Activated naive CD4-positive, alpha-beta T cell treated with anti-CD3 and anti-CD28 coated beads, Interleukin-2, amount 50 U/mL, for 24 hours (primary cell): ENCODE measurements at regions not wholly inside any gene's neighbourhood (a gene's known extent, or its start where the extent isn't known, plus 50 kb on each side); places are given as distances from the start of the nearest gene placed in this dataset.

Source experiments
- H3K27ac Mint-ChIP-seq: one replicate; pipeline ENCODE4 v1.8.0; 2021; ENCODE audit warnings: mild to moderate bottlenecking, mixed read lengths
- H3K27me3 Mint-ChIP-seq: one replicate; pipeline ENCODE4 v1.8.0; 2021; ENCODE audit warnings: mixed read lengths
- H3K36me3 Mint-ChIP-seq: one replicate; pipeline ENCODE4 v1.8.0; 2021; ENCODE audit warnings: mixed read lengths
- H3K4me1 Mint-ChIP-seq: one replicate; pipeline ENCODE4 v1.8.0; 2021; ENCODE audit warnings: mixed read lengths
- H3K4me3 Mint-ChIP-seq: one replicate; pipeline ENCODE4 v1.8.0; 2021; ENCODE audit warnings: mild to moderate bottlenecking, mixed read lengths
- H3K9me3 Mint-ChIP-seq: one replicate; pipeline ENCODE4 v1.8.0; 2021; ENCODE audit warnings: mixed read lengths

GRCh38 chr11:95512177-95512576 is 277.4 kb downstream of the FAM76B start:
- Mint-ChIP-seq H3K4me1 (no peaks in the 10 kb centered on the region), H3K27me3 (no peaks in the 10 kb centered on the region), H3K36me3 (no peaks in the 10 kb centered on the region), H3K27ac (no peak overlapping the region), H3K9me3 (no peaks in the 10 kb centered on the region), H3K4me3 (no peak overlapping the region)

- no peaks in the 10 kb centered on the region for H3K27me3 Mint-ChIP-seq
- no peaks in the 10 kb centered on the region for H3K9me3 Mint-ChIP-seq
- no peak overlapping the region for H3K27ac Mint-ChIP-seq
- H3K4me1 Mint-ChIP-seq = peaks cover 9% of the 10 kb centered on the region
- no peaks in the 10 kb centered on the region for H3K36me3 Mint-ChIP-seq
- no peak overlapping the region for H3K4me3 Mint-ChIP-seq
Observed at GRCh38 chr11:95508219-95508890, 277.4 kb upstream of the SESN3 start.

- Mint-ChIP-seq H3K27me3 (no peaks in the 10 kb centered on the region), H3K27ac (no peak overlapping the region), H3K9me3 (no peaks in the 10 kb centered on the region), H3K4me3 (no peak overlapping the region), H3K4me1 (peaks cover 9% of the 10 kb centered on the region), H3K36me3 (no peaks in the 10 kb centered on the region)
Observed at GRCh38 chr11:95507794-95508193, 276.8 kb upstream of the SESN3 start.

- Mint-ChIP-seq H3K4me1 (peaks cover 9% of the 10 kb centered on the region), H3K4me3 (no peak overlapping the region), H3K36me3 (no peaks in the 10 kb centered on the region), H3K27me3 (no peaks in the 10 kb centered on the region), H3K9me3 (no peaks in the 10 kb centered on the region), H3K27ac (no peak overlapping the region)
Observed at GRCh38 chr11:95506777-95507176, 275.8 kb upstream of the SESN3 start.

GRCh38 chr11:95505927-95506426 is 275.0 kb upstream of the SESN3 start:
- H3K27ac Mint-ChIP-seq = no peak overlapping the region

GRCh38 chr11:95503047-95503446 is 272.0 kb upstream of the SESN3 start:
- Mint-ChIP-seq H3K9me3 (no peaks in the 10 kb centered on the region), H3K27me3 (no peaks in the 10 kb centered on the region), H3K4me1 (peaks cover 15% of the 10 kb centered on the region), H3K36me3 (no peaks in the 10 kb centered on the region), H3K4me3 (no peak overlapping the region), H3K27ac (no peak overlapping the region)

More at GRCh38 chr11:95505927-95506426, 275.0 kb upstream of the SESN3 start:
- H3K27me3 Mint-ChIP-seq = no peaks in the 10 kb centered on the region
- H3K4me1 Mint-ChIP-seq = peaks cover 9% of the 10 kb centered on the region
- H3K9me3 Mint-ChIP-seq = no peaks in the 10 kb centered on the region
- no peak overlapping the region for H3K4me3 Mint-ChIP-seq
- H3K36me3 Mint-ChIP-seq = no peaks in the 10 kb centered on the region

GRCh38 chr11:95502522-95502921 is 271.5 kb upstream of the SESN3 start:
- no peak overlapping the region for H3K4me3 Mint-ChIP-seq
- no peak overlapping the region for H3K27ac Mint-ChIP-seq

GRCh38 chr11:95501761-95502266 is 270.8 kb upstream of the SESN3 start:
- Mint-ChIP-seq H3K27me3 (no peaks in the 10 kb centered on the region), H3K4me3 (no peak overlapping the region), H3K9me3 (no peaks in the 10 kb centered on the region), H3K36me3 (no peaks in the 10 kb centered on the region), H3K27ac (no peak overlapping the region), H3K4me1 (peaks cover 12% of the 10 kb centered on the region)

More at GRCh38 chr11:95502522-95502921, 271.5 kb upstream of the SESN3 start:
- H3K9me3 Mint-ChIP-seq = no peaks in the 10 kb centered on the region
- H3K36me3 Mint-ChIP-seq = no peaks in the 10 kb centered on the region
- peaks cover 15% of the 10 kb centered on the region for H3K4me1 Mint-ChIP-seq
- no peaks in the 10 kb centered on the region for H3K27me3 Mint-ChIP-seq

GRCh38 chr11:95500466-95500865 is 269.5 kb upstream of the SESN3 start:
- Mint-ChIP-seq H3K27me3 (no peaks in the 10 kb centered on the region), H3K36me3 (no peaks in the 10 kb centered on the region), H3K4me1 (peaks cover 7% of the 10 kb centered on the region), H3K4me3 (no peak overlapping the region), H3K27ac (no peak overlapping the region), H3K9me3 (peaks cover 3% of the 10 kb centered on the region)

GRCh38 chr11:95499516-95500135 is 268.6 kb upstream of the SESN3 start:
- peaks cover 6% of the 10 kb centered on the region for H3K4me1 Mint-ChIP-seq
- H3K27ac Mint-ChIP-seq = no peak overlapping the region
- no peaks in the 10 kb centered on the region for H3K36me3 Mint-ChIP-seq
- H3K4me3 Mint-ChIP-seq = no peak overlapping the region
- peaks cover 3% of the 10 kb centered on the region for H3K9me3 Mint-ChIP-seq
- no peaks in the 10 kb centered on the region for H3K27me3 Mint-ChIP-seq

GRCh38 chr11:95498722-95499425 is 267.9 kb upstream of the SESN3 start:
- Mint-ChIP-seq H3K36me3 (no peaks in the 10 kb centered on the region), H3K9me3 (peaks cover 3% of the 10 kb centered on the region), H3K27ac (no peak overlapping the region), H3K4me3 (no peak overlapping the region), H3K4me1 (peaks cover 6% of the 10 kb centered on the region), H3K27me3 (no peaks in the 10 kb centered on the region)

- no peak overlapping the region for H3K27ac Mint-ChIP-seq
- no peak overlapping the region for H3K4me3 Mint-ChIP-seq
Observed at GRCh38 chr11:95496901-95497300, 265.9 kb upstream of the SESN3 start.

GRCh38 chr11:95495706-95496105 is 264.7 kb upstream of the SESN3 start:
- no peaks in the 10 kb centered on the region for H3K27me3 Mint-ChIP-seq
- no peak overlapping the region for H3K27ac Mint-ChIP-seq
- peaks cover 2% of the 10 kb centered on the region for H3K36me3 Mint-ChIP-seq
- H3K4me1 Mint-ChIP-seq = peaks cover 6% of the 10 kb centered on the region
- peaks cover 3% of the 10 kb centered on the region for H3K9me3 Mint-ChIP-seq
- no peak overlapping the region for H3K4me3 Mint-ChIP-seq

More at GRCh38 chr11:95496901-95497300, 265.9 kb upstream of the SESN3 start:
- Mint-ChIP-seq H3K36me3 (no peaks in the 10 kb centered on the region), H3K4me1 (peaks cover 6% of the 10 kb centered on the region), H3K27me3 (no peaks in the 10 kb centered on the region), H3K9me3 (peaks cover 3% of the 10 kb centered on the region)

GRCh38 chr11:95494856-95495255 is 263.9 kb upstream of the SESN3 start:
- Mint-ChIP-seq H3K9me3 (peaks cover 3% of the 10 kb centered on the region), H3K27ac (no peak overlapping the region), H3K27me3 (no peaks in the 10 kb centered on the region), H3K36me3 (peaks cover 2% of the 10 kb centered on the region), H3K4me3 (no peak overlapping the region), H3K4me1 (peaks cover 2% of the 10 kb centered on the region)

- Mint-ChIP-seq H3K36me3 (peaks cover 2% of the 10 kb centered on the region), H3K9me3 (peaks cover 3% of the 10 kb centered on the region), H3K4me1 (no peaks in the 10 kb centered on the region), H3K27ac (no peak overlapping the region), H3K4me3 (no peak overlapping the region), H3K27me3 (no peaks in the 10 kb centered on the region)
Observed at GRCh38 chr11:95494167-95494566, 263.2 kb upstream of the SESN3 start.

- H3K36me3 Mint-ChIP-seq = peaks cover 2% of the 10 kb centered on the region
- H3K4me3 Mint-ChIP-seq = no peak overlapping the region
- no peaks in the 10 kb centered on the region for H3K27me3 Mint-ChIP-seq
- no peaks in the 10 kb centered on the region for H3K4me1 Mint-ChIP-seq
- H3K27ac Mint-ChIP-seq = no peak overlapping the region
- no peaks in the 10 kb centered on the region for H3K9me3 Mint-ChIP-seq
Observed at GRCh38 chr11:95490625-95491024, 259.6 kb upstream of the SESN3 start.
